ENCODE measurements at regions not wholly inside any gene's neighbourhood (a gene's known extent, or its start where the extent isn't known, plus 50 kb on each side); places are given as distances from the start of the nearest gene placed in this dataset.

DNA sequence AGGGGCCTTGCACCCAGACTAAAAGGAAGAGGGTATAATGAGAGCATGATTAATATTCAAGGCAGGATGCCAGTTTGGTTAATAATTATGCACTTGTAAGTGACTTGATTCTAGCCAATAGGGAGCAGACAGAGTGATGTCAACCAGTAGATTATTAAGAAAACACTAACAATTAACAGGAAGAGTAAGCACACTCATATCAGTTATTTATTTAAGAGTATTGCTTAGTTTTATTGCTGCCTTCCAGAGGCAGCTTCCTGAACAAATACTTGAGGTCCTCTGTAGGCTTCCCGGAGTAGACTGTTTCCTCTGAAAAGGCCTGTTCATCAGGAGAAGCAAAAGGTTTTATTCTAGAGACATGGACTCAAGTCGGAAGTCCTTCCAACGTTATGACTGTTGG, 129.1 kb upstream of the AFF2 start:
- no peaks in the 10 kb centered on the region for H3K4me1 ChIP-seq
- no peak for TF ChIP-seq POLR2AphosphoS5 (IDR thresholded peaks at IDR 0.05)
- no peak for TF ChIP-seq POLR2A (IDR thresholded peaks at IDR 0.05)
- no peak for TF ChIP-seq EP300 (IDR thresholded peaks at IDR 0.05)
- intact Hi-C loops (cut with DNase I), result no loop called here
- no peaks in the 10 kb centered on the region for H3K27me3 ChIP-seq
- no peak overlapping the region for H3K27ac ChIP-seq
- 21 to 66% methylated on average over 3 of the region's 3 CpGs for WGBS, 2 donors
- no peaks in the 10 kb centered on the region for H3K9me3 ChIP-seq
- no peak overlapping the region for H3K4me3 ChIP-seq
- no peak for DNase-seq
- H3K36me3 ChIP-seq, result no peaks in the 10 kb centered on the region

DNA sequence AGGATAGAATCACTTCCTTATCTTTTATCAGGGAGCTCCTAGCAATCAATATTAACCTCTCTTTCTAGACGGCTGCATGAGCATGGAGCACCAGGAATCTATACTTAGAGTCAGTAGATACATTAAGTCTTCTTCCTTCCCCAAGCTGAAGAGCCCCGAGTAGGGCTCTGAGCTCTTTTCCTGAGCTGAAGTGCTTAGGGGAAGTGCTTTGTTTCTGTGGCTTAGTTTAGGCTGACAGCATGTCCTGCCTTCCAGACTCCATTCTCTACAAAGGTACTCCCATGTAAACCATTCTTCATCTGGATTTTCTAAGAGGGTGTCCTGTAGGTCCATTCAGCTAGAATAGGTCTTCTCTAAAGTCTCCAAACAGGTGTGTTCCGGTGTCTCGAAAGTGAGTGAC, 127.5 kb upstream of the AFF2 start:
- H3K27me3 ChIP-seq, result no peaks in the 10 kb centered on the region
- no peak overlapping the region for H3K27ac ChIP-seq
- H3K9me3 ChIP-seq, result no peaks in the 10 kb centered on the region
- intact Hi-C loops (cut with DNase I), result no loop called here
- H3K36me3 ChIP-seq, result no peaks in the 10 kb centered on the region
- H3K4me3 ChIP-seq, result no peak overlapping the region
- 64 to 69% methylated on average over 4 of the region's 4 CpGs for WGBS, 2 donors
- DNase-seq, result no peak
- no peaks in the 10 kb centered on the region for H3K4me1 ChIP-seq
- no peak for TF ChIP-seq CTCF (IDR thresholded peaks at IDR 0.05)
- no peak for TF ChIP-seq POLR2A (IDR thresholded peaks at IDR 0.05)
- no peak for TF ChIP-seq EP300 (IDR thresholded peaks at IDR 0.05)
- no peak for TF ChIP-seq POLR2AphosphoS5 (IDR thresholded peaks at IDR 0.05)

GRCh38 chrX:148376342-148376741, 124.1 kb upstream of the AFF2 start:
- no peaks in the 10 kb centered on the region for H3K4me1 ChIP-seq
- no peak overlapping the region for H3K4me3 ChIP-seq
- no peaks in the 10 kb centered on the region for H3K9me3 ChIP-seq
- DNase-seq, result no peak
- H3K27ac ChIP-seq, result no peak overlapping the region
- intact Hi-C loops (cut with DNase I), result no loop called here
- H3K27me3 ChIP-seq, result no peaks in the 10 kb centered on the region
- TF ChIP-seq CTCF (IDR thresholded peaks at IDR 0.05) (no peak), POLR2AphosphoS5 (IDR thresholded peaks at IDR 0.05) (no peak), EP300 (IDR thresholded peaks at IDR 0.05) (no peak), POLR2A (IDR thresholded peaks at IDR 0.05) (no peak)
- H3K36me3 ChIP-seq, result no peaks in the 10 kb centered on the region
- WGBS, 2 donors, result 97 to 99% methylated on average over 3 of the region's 3 CpGs

DNA sequence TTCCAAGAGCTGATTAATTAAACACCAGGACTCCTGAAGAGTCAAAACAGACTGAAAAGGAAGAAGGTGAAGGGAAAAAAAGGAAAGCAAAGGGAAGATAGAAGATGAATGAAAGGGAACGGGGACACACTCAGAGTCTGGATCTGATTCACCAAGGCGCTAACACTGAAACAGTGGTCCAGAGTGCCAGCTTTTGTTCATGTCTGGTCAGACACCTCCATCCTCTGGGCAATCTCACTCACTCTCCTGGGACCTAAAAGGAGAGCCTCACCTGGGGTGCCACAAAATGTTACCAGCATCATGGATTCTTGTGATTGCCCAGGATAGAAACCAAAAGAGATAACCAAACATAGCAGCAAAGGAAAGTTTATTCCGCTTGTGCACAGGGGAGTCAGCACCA, 120.3 kb upstream of the AFF2 start:
- WGBS, 2 donors, result 84 to 85% methylated on average over 3 of the region's 3 CpGs
- TF ChIP-seq EP300 (IDR thresholded peaks at IDR 0.05), result no peak

GRCh38 chrX:148380650-148381561, 119.5 kb upstream of the AFF2 start:
- Histone ChIP-seq H3K4me3 (no peak overlapping the region), H3K36me3 (no peaks in the 10 kb centered on the region), H3K27me3 (no peaks in the 10 kb centered on the region), H3K9me3 (no peaks in the 10 kb centered on the region), H3K4me1 (no peaks in the 10 kb centered on the region), H3K27ac (no peak overlapping the region)
- TF ChIP-seq POLR2AphosphoS5 (IDR thresholded peaks at IDR 0.05) (no peak), EP300 (IDR thresholded peaks at IDR 0.05) (no peak), POLR2A (IDR thresholded peaks at IDR 0.05) (no peak), CTCF (IDR thresholded peaks at IDR 0.05) (no peak)
- DNase-seq, result no peak
- WGBS, 2 donors, result 33 to 43% methylated on average over 9 of the region's 9 CpGs
- intact Hi-C loops (cut with DNase I), result no loop called here

More for the DNA sequence above, 120.3 kb upstream of the AFF2 start:
- no peaks in the 10 kb centered on the region for H3K27me3 ChIP-seq
- H3K27ac ChIP-seq, result no peak overlapping the region
- intact Hi-C loops (cut with DNase I), result no loop called here
- no peaks in the 10 kb centered on the region for H3K36me3 ChIP-seq
- no peaks in the 10 kb centered on the region for H3K4me1 ChIP-seq
- no peak for DNase-seq
- H3K9me3 ChIP-seq, result no peaks in the 10 kb centered on the region
- H3K4me3 ChIP-seq, result no peak overlapping the region

Data from sigmoid colon (tissue), 6 donors.